WTC11 (cell line): ENCODE measurements at regions not wholly inside any gene's neighbourhood (a gene's known extent, or its start where the extent isn't known, plus 50 kb on each side); places are given as distances from the start of the nearest gene placed in this dataset.

Experiments
- ATAC-seq: fragments of 200-7000 bp; cut with Tn5 transposase; 2 replicates; pipeline ENCODE4 v1.10.0; 2021; ENCODE audit warnings: mild to moderate bottlenecking, moderate library complexity
- CTCF ChIA-PET: fragments of 300-600 bp; sonication (Branson Sonifier 250); formaldehyde crosslinking; loops from one replicate; lab custom pipeline; 2021; ENCODE audit warnings: antibody characterized with exemption; lab: Charles Lee
- POLR2A ChIA-PET: fragments of 350-600 bp; sonication (Branson Sonifier 250); formaldehyde crosslinking; loops from one replicate; lab custom pipeline; 2021; ENCODE audit warnings: antibody characterized with exemption; lab: Charles Lee
- DNase-seq: peaks from one replicate; pipeline ENCODE4 v3.0.0; 2021; ENCODE audit warnings: low spot score
- H3K27ac Mint-ChIP-seq: 2 replicates; pipeline ENCODE4 v1.8.0; 2021; ENCODE audit warnings: mixed read lengths
- H3K27me3 Mint-ChIP-seq: 2 replicates; pipeline ENCODE4 v1.8.0; 2021; ENCODE audit warnings: low read depth, mild to moderate bottlenecking, moderate library complexity, mixed read lengths
- H3K36me3 Mint-ChIP-seq: 2 replicates; pipeline ENCODE4 v1.8.0; 2021; ENCODE audit warnings: mixed read lengths
- H3K4me1 Mint-ChIP-seq: 2 replicates; pipeline ENCODE4 v1.8.0; 2022; ENCODE audit warnings: mixed read lengths
- H3K4me3 Mint-ChIP-seq: 2 replicates; pipeline ENCODE4 v1.8.0; 2021; ENCODE audit warnings: mild to moderate bottlenecking, moderate library complexity, mixed read lengths
- H3K9me3 Mint-ChIP-seq: 2 replicates; pipeline ENCODE4 v1.8.0; 2021; ENCODE audit warnings: mixed read lengths
- CREB1 ChIP-seq: sonication (generic); formaldehyde crosslinking; IDR thresholded peaks from 2 replicates; pipeline ENCODE4 v1.8.0; 2023; ENCODE audit warnings: mild to moderate bottlenecking, missing genetic modification reagents
- FOXK1 ChIP-seq: sonication (generic); formaldehyde crosslinking; IDR thresholded peaks from 2 replicates; pipeline ENCODE4 v1.8.0; 2022; ENCODE audit warnings: mild to moderate bottlenecking, moderate library complexity, missing genetic modification reagents
- GABPB1 ChIP-seq: sonication (generic); formaldehyde crosslinking; IDR thresholded peaks from 2 replicates; pipeline ENCODE4 v1.8.1; 2023; ENCODE audit warnings: mild to moderate bottlenecking, missing genetic modification reagents
- HMGA2 ChIP-seq: fragments of 250-450 bp; sonication (Bioruptor Pico); IDR thresholded peaks from 2 replicates; pipeline ENCODE4 v1.4.0; 2021; ENCODE audit warnings: mild to moderate bottlenecking, moderate library complexity
- JAZF1 ChIP-seq: fragments of 250-450 bp; sonication (Bioruptor Pico); IDR thresholded peaks from 2 replicates; pipeline ENCODE4 v1.9.0; 2021; ENCODE audit warnings: moderate library complexity, mild to moderate bottlenecking, inconsistent platforms
- SMAD3 ChIP-seq: sonication (generic); formaldehyde crosslinking; IDR thresholded peaks from 2 replicates; pipeline ENCODE4 v1.8.0; 2022; ENCODE audit warnings: missing genetic modification reagents, mild to moderate bottlenecking, borderline replicate concordance
- SMAD4 ChIP-seq: sonication (generic); formaldehyde crosslinking; IDR thresholded peaks from 2 replicates; pipeline ENCODE4 v1.8.0; 2022; ENCODE audit warnings: mild to moderate bottlenecking, missing genetic modification reagents
- TEAD1 ChIP-seq: sonication (generic); formaldehyde crosslinking; IDR thresholded peaks from 2 replicates; pipeline ENCODE4 v1.8.0; 2022; ENCODE audit warnings: mild to moderate bottlenecking, missing genetic modification reagents
- ZNF121 ChIP-seq: sonication (generic); formaldehyde crosslinking; IDR thresholded peaks from 2 replicates; pipeline ENCODE4 v1.8.0; 2023; ENCODE audit warnings: missing genetic modification reagents
- ZNF138 ChIP-seq: sonication (generic); formaldehyde crosslinking; conservative IDR thresholded peaks from 2 replicates; pipeline ENCODE4 v1.8.1; 2022; ENCODE audit warnings: mild to moderate bottlenecking, moderate library complexity, missing genetic modification reagents
- ZNF219 ChIP-seq: sonication (generic); formaldehyde crosslinking; IDR thresholded peaks from 2 replicates; pipeline ENCODE4 v1.8.0; 2023; ENCODE audit warnings: missing genetic modification reagents, mild to moderate bottlenecking, borderline replicate concordance
- ZNF396 ChIP-seq: fragments of 250-450 bp; sonication (Bioruptor Pico); IDR thresholded peaks from 2 replicates; pipeline ENCODE4 v1.8.0; 2021; ENCODE audit warnings: mild to moderate bottlenecking, moderate library complexity, borderline replicate concordance
- ZNF416 ChIP-seq: fragments of 250-450 bp; sonication (Bioruptor Pico); IDR thresholded peaks from 2 replicates; pipeline ENCODE4 v1.9.0; 2021; ENCODE audit warnings: mild to moderate bottlenecking, inconsistent platforms
- TF ChIP-seq, protein P1 (sequence below): sonication (generic); formaldehyde crosslinking; IDR thresholded peaks from 2 replicates; pipeline ENCODE4 v1.8.1; 2022; ENCODE audit warnings: low read depth, missing genetic modification reagents, borderline replicate concordance
- TF ChIP-seq, protein P2 (sequence below): sonication (generic); formaldehyde crosslinking; IDR thresholded peaks from 2 replicates; pipeline ENCODE4 v1.8.1; 2022; ENCODE audit warnings: mild to moderate bottlenecking, moderate library complexity, missing genetic modification reagents
- TF ChIP-seq, protein P3 (sequence below): sonication (generic); formaldehyde crosslinking; IDR thresholded peaks from 2 replicates; pipeline ENCODE4 v1.8.1; 2022; ENCODE audit warnings: mild to moderate bottlenecking, missing genetic modification reagents, moderate library complexity, borderline replicate concordance
- TF ChIP-seq, protein P4 (sequence below): sonication (generic); formaldehyde crosslinking; IDR thresholded peaks from 2 replicates; pipeline ENCODE4 v1.8.0; 2022; ENCODE audit warnings: mild to moderate bottlenecking, missing genetic modification reagents
- TF ChIP-seq, protein P5 (sequence below): sonication (generic); formaldehyde crosslinking; IDR thresholded peaks from 2 replicates; pipeline ENCODE4 v1.8.0; 2023; ENCODE audit warnings: missing genetic modification reagents
- TF ChIP-seq, protein P6 (sequence below): fragments of 250-450 bp; sonication (Bioruptor Pico); IDR thresholded peaks from 2 replicates; pipeline ENCODE4 v1.9.0; 2021; ENCODE audit warnings: moderate library complexity, mild to moderate bottlenecking, inconsistent platforms, borderline replicate concordance
- TF ChIP-seq, protein P7 (sequence below): fragments of 250-450 bp; sonication (Bioruptor Pico); IDR thresholded peaks from 2 replicates; pipeline ENCODE4 v1.9.0; 2021; ENCODE audit warnings: mild to moderate bottlenecking
- TF ChIP-seq, protein P8 (sequence below): sonication (generic); formaldehyde crosslinking; IDR thresholded peaks from 2 replicates; pipeline ENCODE4 v1.8.1; 2023; ENCODE audit warnings: mild to moderate bottlenecking, missing genetic modification reagents

DNA sequence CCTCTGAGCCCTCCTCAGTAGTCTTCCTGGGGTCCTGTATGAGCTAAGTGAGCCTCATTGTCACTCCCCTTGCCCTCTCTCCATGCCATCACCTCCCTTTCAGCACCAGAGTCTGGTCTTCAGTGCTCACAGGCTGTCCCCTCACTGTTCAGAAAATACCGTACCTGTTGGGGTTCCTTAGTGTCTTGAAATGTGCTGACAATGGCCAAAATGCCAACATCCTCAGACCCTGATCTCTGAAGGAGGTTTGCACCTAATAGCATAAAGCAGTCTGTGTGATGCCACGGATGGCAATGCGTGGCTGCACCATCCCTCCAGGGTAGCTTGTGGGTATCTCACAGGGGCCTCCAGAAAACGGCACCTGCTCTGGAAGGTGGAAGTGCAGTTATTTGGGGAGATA lies 301.0 kb upstream of the TLE3 start (continued):
- TF ChIP-seq, protein P1, sequence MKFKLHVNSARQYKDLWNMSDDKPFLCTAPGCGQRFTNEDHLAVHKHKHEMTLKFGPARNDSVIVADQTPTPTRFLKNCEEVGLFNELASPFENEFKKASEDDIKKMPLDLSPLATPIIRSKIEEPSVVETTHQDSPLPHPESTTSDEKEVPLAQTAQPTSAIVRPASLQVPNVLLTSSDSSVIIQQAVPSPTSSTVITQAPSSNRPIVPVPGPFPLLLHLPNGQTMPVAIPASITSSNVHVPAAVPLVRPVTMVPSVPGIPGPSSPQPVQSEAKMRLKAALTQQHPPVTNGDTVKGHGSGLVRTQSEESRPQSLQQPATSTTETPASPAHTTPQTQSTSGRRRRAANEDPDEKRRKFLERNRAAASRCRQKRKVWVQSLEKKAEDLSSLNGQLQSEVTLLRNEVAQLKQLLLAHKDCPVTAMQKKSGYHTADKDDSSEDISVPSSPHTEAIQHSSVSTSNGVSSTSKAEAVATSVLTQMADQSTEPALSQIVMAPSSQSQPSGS (CRISPR knock-in tag), result no peak
- TF ChIP-seq, protein P2, sequence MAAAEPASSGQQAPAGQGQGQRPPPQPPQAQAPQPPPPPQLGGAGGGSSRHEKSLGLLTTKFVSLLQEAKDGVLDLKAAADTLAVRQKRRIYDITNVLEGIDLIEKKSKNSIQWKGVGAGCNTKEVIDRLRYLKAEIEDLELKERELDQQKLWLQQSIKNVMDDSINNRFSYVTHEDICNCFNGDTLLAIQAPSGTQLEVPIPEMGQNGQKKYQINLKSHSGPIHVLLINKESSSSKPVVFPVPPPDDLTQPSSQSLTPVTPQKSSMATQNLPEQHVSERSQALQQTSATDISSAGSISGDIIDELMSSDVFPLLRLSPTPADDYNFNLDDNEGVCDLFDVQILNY, result no peak
- TF ChIP-seq JAZF1 (CRISPR knock-in tag) (no peak), GABPB1 (CRISPR knock-in tag) (no peak), CREB1 (CRISPR knock-in tag) (no peak), TEAD1 (no peak), ZNF396 (CRISPR knock-in tag) (no peak)
- TF ChIP-seq, protein P3, sequence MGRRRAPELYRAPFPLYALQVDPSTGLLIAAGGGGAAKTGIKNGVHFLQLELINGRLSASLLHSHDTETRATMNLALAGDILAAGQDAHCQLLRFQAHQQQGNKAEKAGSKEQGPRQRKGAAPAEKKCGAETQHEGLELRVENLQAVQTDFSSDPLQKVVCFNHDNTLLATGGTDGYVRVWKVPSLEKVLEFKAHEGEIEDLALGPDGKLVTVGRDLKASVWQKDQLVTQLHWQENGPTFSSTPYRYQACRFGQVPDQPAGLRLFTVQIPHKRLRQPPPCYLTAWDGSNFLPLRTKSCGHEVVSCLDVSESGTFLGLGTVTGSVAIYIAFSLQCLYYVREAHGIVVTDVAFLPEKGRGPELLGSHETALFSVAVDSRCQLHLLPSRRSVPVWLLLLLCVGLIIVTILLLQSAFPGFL (CRISPR knock-in tag), result no peak
- TF ChIP-seq, all 79 proteins: peak for 0

DNA sequence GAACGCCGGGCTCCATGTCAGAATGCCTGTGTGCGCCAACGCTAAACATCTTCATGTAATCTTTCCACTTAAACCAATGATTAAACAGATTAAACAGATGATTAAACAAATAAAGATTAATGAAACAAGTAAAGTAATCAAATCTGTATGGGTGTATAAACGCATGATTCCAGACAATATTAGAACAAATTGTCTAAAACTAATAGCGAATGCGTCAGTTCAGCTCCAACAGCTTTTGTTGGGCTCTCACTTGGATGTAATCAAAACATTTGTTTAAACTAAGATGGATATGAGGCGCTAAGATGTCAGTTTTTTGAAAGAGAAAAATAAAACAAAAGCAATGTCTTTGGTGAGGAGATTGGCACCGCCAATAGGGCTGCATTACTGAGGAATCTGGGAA lies 299.1 kb upstream of the TLE3 start:
- TF ChIP-seq SMAD3 (CRISPR knock-in tag) (no peak), FOXK1 (CRISPR knock-in tag) (no peak), CREB1 (CRISPR knock-in tag) (no peak), ZNF138 (CRISPR knock-in tag) (no peak), ZNF121 (no peak), JAZF1 (CRISPR knock-in tag) (no peak), ZNF219 (no peak)
- TF ChIP-seq, protein P4, sequence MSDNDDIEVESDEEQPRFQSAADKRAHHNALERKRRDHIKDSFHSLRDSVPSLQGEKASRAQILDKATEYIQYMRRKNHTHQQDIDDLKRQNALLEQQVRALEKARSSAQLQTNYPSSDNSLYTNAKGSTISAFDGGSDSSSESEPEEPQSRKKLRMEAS (CRISPR knock-in tag), result no peak
- TF ChIP-seq, protein P5, sequence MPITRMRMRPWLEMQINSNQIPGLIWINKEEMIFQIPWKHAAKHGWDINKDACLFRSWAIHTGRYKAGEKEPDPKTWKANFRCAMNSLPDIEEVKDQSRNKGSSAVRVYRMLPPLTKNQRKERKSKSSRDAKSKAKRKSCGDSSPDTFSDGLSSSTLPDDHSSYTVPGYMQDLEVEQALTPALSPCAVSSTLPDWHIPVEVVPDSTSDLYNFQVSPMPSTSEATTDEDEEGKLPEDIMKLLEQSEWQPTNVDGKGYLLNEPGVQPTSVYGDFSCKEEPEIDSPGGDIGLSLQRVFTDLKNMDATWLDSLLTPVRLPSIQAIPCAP (CRISPR knock-in tag), result no peak
- TF ChIP-seq, protein P3 (CRISPR knock-in tag), result no peak
- TF ChIP-seq, protein P6, sequence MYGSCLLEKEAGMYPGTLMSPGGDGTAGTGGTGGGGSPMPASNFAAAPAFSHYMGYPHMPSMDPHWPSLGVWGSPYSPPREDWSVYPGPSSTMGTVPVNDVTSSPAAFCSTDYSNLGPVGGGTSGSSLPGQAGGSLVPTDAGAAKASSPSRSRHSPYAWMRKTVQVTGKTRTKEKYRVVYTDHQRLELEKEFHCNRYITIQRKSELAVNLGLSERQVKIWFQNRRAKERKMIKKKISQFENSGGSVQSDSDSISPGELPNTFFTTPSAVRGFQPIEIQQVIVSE, result no peak
- Mint-ChIP-seq H3K36me3 (no peaks in the 10 kb centered on the region), H3K27me3 (peaks cover 6% of the 10 kb centered on the region; the same call in 1 of the 2 replicates), H3K4me1 (peaks cover 31% of the 10 kb centered on the region), H3K4me3 (no peak overlapping the region), H3K27ac (no peak overlapping the region), H3K9me3 (no peaks in the 10 kb centered on the region)
- ChIA-PET CTCF (no interaction called here), POLR2A (no interaction called here)
- ATAC-seq (no peak), DNase-seq (no peak)

DNA sequence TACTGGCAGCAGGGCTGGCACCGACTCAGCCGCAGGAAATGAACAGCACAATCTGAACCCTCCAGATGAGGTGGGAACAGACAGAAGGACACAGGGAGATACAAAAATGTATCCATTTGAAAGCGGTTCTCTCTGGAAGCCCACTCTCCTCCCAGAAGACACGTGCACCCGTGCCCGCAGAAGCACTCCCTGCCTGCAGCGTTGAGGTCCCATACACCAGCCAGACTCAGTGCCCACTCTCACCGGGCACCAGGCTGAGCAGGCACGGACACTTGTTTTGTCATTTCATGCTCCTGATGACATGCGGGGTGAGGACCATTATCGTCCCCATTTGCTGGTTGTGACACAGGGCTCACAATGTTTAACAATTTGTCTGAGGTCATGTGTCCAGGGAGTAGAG lies 297.4 kb upstream of the TLE3 start:
- Mint-ChIP-seq H3K27me3 (peaks cover 3% of the 10 kb centered on the region; the same call in 1 of the 2 replicates), H3K9me3 (peaks cover 9% of the 10 kb centered on the region), H3K4me1 (peaks cover 31% of the 10 kb centered on the region), H3K36me3 (no peaks in the 10 kb centered on the region), H3K27ac (no peak overlapping the region), H3K4me3 (no peak overlapping the region)
- ChIA-PET POLR2A (no interaction called here), CTCF (no interaction called here)
- ATAC-seq, result no peak
- DNase-seq, result no peak
- TF ChIP-seq HMGA2 (CRISPR knock-in tag) (no peak), JAZF1 (CRISPR knock-in tag) (no peak), GABPB1 (CRISPR knock-in tag) (no peak), ZNF416 (no peak), ZNF219 (no peak), SMAD4 (CRISPR knock-in tag) (no peak)
- TF ChIP-seq, protein P7, sequence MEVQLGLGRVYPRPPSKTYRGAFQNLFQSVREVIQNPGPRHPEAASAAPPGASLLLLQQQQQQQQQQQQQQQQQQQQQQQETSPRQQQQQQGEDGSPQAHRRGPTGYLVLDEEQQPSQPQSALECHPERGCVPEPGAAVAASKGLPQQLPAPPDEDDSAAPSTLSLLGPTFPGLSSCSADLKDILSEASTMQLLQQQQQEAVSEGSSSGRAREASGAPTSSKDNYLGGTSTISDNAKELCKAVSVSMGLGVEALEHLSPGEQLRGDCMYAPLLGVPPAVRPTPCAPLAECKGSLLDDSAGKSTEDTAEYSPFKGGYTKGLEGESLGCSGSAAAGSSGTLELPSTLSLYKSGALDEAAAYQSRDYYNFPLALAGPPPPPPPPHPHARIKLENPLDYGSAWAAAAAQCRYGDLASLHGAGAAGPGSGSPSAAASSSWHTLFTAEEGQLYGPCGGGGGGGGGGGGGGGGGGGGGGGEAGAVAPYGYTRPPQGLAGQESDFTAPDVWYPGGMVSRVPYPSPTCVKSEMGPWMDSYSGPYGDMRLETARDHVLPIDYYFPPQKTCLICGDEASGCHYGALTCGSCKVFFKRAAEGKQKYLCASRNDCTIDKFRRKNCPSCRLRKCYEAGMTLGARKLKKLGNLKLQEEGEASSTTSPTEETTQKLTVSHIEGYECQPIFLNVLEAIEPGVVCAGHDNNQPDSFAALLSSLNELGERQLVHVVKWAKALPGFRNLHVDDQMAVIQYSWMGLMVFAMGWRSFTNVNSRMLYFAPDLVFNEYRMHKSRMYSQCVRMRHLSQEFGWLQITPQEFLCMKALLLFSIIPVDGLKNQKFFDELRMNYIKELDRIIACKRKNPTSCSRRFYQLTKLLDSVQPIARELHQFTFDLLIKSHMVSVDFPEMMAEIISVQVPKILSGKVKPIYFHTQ (CRISPR knock-in tag), result no peak
- TF ChIP-seq, protein P1 (CRISPR knock-in tag), result no peak
- TF ChIP-seq, protein P8, sequence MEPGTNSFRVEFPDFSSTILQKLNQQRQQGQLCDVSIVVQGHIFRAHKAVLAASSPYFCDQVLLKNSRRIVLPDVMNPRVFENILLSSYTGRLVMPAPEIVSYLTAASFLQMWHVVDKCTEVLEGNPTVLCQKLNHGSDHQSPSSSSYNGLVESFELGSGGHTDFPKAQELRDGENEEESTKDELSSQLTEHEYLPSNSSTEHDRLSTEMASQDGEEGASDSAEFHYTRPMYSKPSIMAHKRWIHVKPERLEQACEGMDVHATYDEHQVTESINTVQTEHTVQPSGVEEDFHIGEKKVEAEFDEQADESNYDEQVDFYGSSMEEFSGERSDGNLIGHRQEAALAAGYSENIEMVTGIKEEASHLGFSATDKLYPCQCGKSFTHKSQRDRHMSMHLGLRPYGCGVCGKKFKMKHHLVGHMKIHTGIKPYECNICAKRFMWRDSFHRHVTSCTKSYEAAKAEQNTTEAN (CRISPR knock-in tag), result no peak
